Effector memory CD8-positive, alpha-beta T cell (primary cell): ENCODE measurements at regions not wholly inside any gene's neighbourhood (a gene's known extent, or its start where the extent isn't known, plus 50 kb on each side); places are given as distances from the start of the nearest gene placed in this dataset.

Source experiments
- ATAC-seq: fragments of 150-1000 bp; cut with Tn5 transposase; replicated peaks from 2 replicates; pipeline ENCODE4 v1.10.0; 2021; ENCODE audit warnings: mild to moderate bottlenecking, moderate library complexity
- DNase-seq, 3 experiments: peaks; one replicate each; pipeline ENCODE4 v3.0.0; 2021
- H3K27ac Mint-ChIP-seq, 2 donors: one replicate each; pipeline ENCODE4 v1.8.0; 2022; ENCODE audit warnings: mild to moderate bottlenecking in 2 of 2, mixed read lengths in 2 of 2, moderate library complexity in 2 of 2
- H3K27me3 Mint-ChIP-seq, 2 donors: one replicate each; pipeline ENCODE4 v1.8.0; 2022; ENCODE audit warnings: mixed read lengths in 2 of 2
- H3K36me3 Mint-ChIP-seq: one replicate; pipeline ENCODE4 v1.8.0; 2022; ENCODE audit warnings: mild to moderate bottlenecking, moderate library complexity, mixed read lengths; ENCODE audit not compliant: insufficient read depth
- H3K4me1 Mint-ChIP-seq, 2 donors: one replicate each; pipeline ENCODE4 v1.8.0; 2022; ENCODE audit warnings: low read depth in 2 of 2, mixed read lengths in 2 of 2
- H3K4me3 Mint-ChIP-seq, 2 donors: one replicate each; pipeline ENCODE4 v1.8.0; 2022; ENCODE audit warnings: mild to moderate bottlenecking in 2 of 2, mixed read lengths in 2 of 2, moderate library complexity in 2 of 2
- H3K9me3 Mint-ChIP-seq, 2 donors: one replicate each; pipeline ENCODE4 v1.8.0; 2022; ENCODE audit warnings: mixed read lengths in 2 of 2

- H3K27ac Mint-ChIP-seq: no peak overlapping the region
- no peaks in the 10 kb centered on the region for H3K27me3 Mint-ChIP-seq
- ATAC-seq: no peak
- H3K9me3 Mint-ChIP-seq: peaks cover 8 to 25% of the 10 kb centered on the region in 2 donors
- DNase-seq: no peak
- H3K4me1 Mint-ChIP-seq: no peaks in the 10 kb centered on the region
- no peaks in the 10 kb centered on the region for H3K36me3 Mint-ChIP-seq
- no peak overlapping the region for H3K4me3 Mint-ChIP-seq
These were observed 493.1 kb downstream of the ZNF608 start for GRCh38 chr5:124253203-124253810.

GRCh38 chr5:124252747-124253146 lies 493.7 kb downstream of the ZNF608 start:
- Mint-ChIP-seq H3K36me3 (no peaks in the 10 kb centered on the region), H3K27ac (no peak overlapping the region), H3K4me1 (no peaks in the 10 kb centered on the region), H3K27me3 (no peaks in the 10 kb centered on the region), H3K4me3 (no peak overlapping the region), H3K9me3 (peaks cover 7 to 19% of the 10 kb centered on the region in 2 donors)
- DNase-seq (no peak), ATAC-seq (no peak)

- H3K27me3 Mint-ChIP-seq: no peaks in the 10 kb centered on the region
- ATAC-seq: no peak
- H3K4me3 Mint-ChIP-seq: no peak overlapping the region
These were observed 494.2 kb downstream of the ZNF608 start for GRCh38 chr5:124252191-124252638.

GRCh38 chr5:124245276-124245675 lies 501.2 kb downstream of the ZNF608 start:
- ATAC-seq (no peak), DNase-seq (no peak)
- H3K27me3 Mint-ChIP-seq: no peaks in the 10 kb centered on the region
- no peak overlapping the region for H3K4me3 Mint-ChIP-seq
- no peak overlapping the region for H3K27ac Mint-ChIP-seq
- no peaks in the 10 kb centered on the region for H3K36me3 Mint-ChIP-seq
- no peaks in the 10 kb centered on the region for H3K4me1 Mint-ChIP-seq
- peaks cover 8 to 15% of the 10 kb centered on the region in 2 donors for H3K9me3 Mint-ChIP-seq

More at GRCh38 chr5:124252191-124252638, 494.2 kb downstream of the ZNF608 start:
- H3K4me1 Mint-ChIP-seq: no peaks in the 10 kb centered on the region
- H3K9me3 Mint-ChIP-seq: peaks cover 7 to 15% of the 10 kb centered on the region in 2 donors
- no peaks in the 10 kb centered on the region for H3K36me3 Mint-ChIP-seq
- no peak overlapping the region for H3K27ac Mint-ChIP-seq
- no peak for DNase-seq

- peaks cover 8 to 15% of the 10 kb centered on the region in 2 donors for H3K9me3 Mint-ChIP-seq
These were observed 505.7 kb downstream of the ZNF608 start for GRCh38 chr5:124240732-124241131.

GRCh38 chr5:124239572-124239971 lies 506.9 kb downstream of the ZNF608 start:
- H3K27me3 Mint-ChIP-seq: no peaks in the 10 kb centered on the region
- no peaks in the 10 kb centered on the region for H3K4me1 Mint-ChIP-seq
- no peak overlapping the region for H3K4me3 Mint-ChIP-seq
- ATAC-seq (no peak), DNase-seq (no peak)
- H3K27ac Mint-ChIP-seq: no peak overlapping the region
- no peaks in the 10 kb centered on the region for H3K36me3 Mint-ChIP-seq
- H3K9me3 Mint-ChIP-seq: peaks cover 8 to 13% of the 10 kb centered on the region in 2 donors

More at GRCh38 chr5:124240732-124241131, 505.7 kb downstream of the ZNF608 start:
- Mint-ChIP-seq H3K4me3 (no peak overlapping the region), H3K36me3 (no peaks in the 10 kb centered on the region), H3K27me3 (no peaks in the 10 kb centered on the region), H3K4me1 (no peaks in the 10 kb centered on the region), H3K27ac (no peak overlapping the region)
- no peak for DNase-seq
- ATAC-seq: no peak

- no peaks in the 10 kb centered on the region for H3K27me3 Mint-ChIP-seq
- H3K36me3 Mint-ChIP-seq: no peaks in the 10 kb centered on the region
- DNase-seq: no peak
- no peaks in the 10 kb centered on the region for H3K4me1 Mint-ChIP-seq
- ATAC-seq: no peak
- no peak overlapping the region for H3K4me3 Mint-ChIP-seq
- H3K27ac Mint-ChIP-seq: no peak overlapping the region
- H3K9me3 Mint-ChIP-seq: peaks cover 8 to 15% of the 10 kb centered on the region in 2 donors
These were observed 508.1 kb downstream of the ZNF608 start for GRCh38 chr5:124238350-124238749.

GRCh38 chr5:124237206-124237695 lies 509.2 kb downstream of the ZNF608 start:
- Mint-ChIP-seq H3K36me3 (peaks cover 2% of the 10 kb centered on the region), H3K4me1 (no peaks in the 10 kb centered on the region), H3K4me3 (no peak overlapping the region), H3K27ac (no peak overlapping the region), H3K27me3 (no peaks in the 10 kb centered on the region), H3K9me3 (peaks cover 8 to 12% of the 10 kb centered on the region in 2 donors)
- DNase-seq: no peak
- ATAC-seq: no peak

GRCh38 chr5:124236361-124237205 lies 509.9 kb downstream of the ZNF608 start:
- H3K4me3 Mint-ChIP-seq: no peak overlapping the region
- DNase-seq (no peak), ATAC-seq (no peak)
- no peaks in the 10 kb centered on the region for H3K27me3 Mint-ChIP-seq
- H3K36me3 Mint-ChIP-seq: peaks cover 4% of the 10 kb centered on the region
- H3K4me1 Mint-ChIP-seq: no peaks in the 10 kb centered on the region
- H3K27ac Mint-ChIP-seq: no peak overlapping the region
- peaks cover 1 to 8% of the 10 kb centered on the region in 2 donors for H3K9me3 Mint-ChIP-seq

GRCh38 chr5:124235576-124235975 lies 510.9 kb downstream of the ZNF608 start:
- no peak for DNase-seq
- no peak overlapping the region for H3K4me3 Mint-ChIP-seq
- peaks cover 4% of the 10 kb centered on the region for H3K36me3 Mint-ChIP-seq
- H3K4me1 Mint-ChIP-seq: no peaks in the 10 kb centered on the region
- H3K27me3 Mint-ChIP-seq: no peaks in the 10 kb centered on the region
- ATAC-seq: no peak
- H3K9me3 Mint-ChIP-seq: peaks cover 6 to 8% of the 10 kb centered on the region in 2 donors
- no peak overlapping the region for H3K27ac Mint-ChIP-seq

- H3K36me3 Mint-ChIP-seq: peaks cover 4% of the 10 kb centered on the region
- H3K27me3 Mint-ChIP-seq: no peaks in the 10 kb centered on the region
- DNase-seq (no peak), ATAC-seq (no peak)
- H3K9me3 Mint-ChIP-seq: peaks cover 10 to 11% of the 10 kb centered on the region in 2 donors
- no peak overlapping the region for H3K4me3 Mint-ChIP-seq
- H3K4me1 Mint-ChIP-seq: no peaks in the 10 kb centered on the region
- H3K27ac Mint-ChIP-seq: no peak overlapping the region
These were observed 511.5 kb downstream of the ZNF608 start for GRCh38 chr5:124234770-124235562.

- H3K9me3 Mint-ChIP-seq: peaks cover 11 to 18% of the 10 kb centered on the region in 2 donors
- H3K36me3 Mint-ChIP-seq: peaks cover 4% of the 10 kb centered on the region
- no peak overlapping the region for H3K27ac Mint-ChIP-seq
- H3K4me1 Mint-ChIP-seq: no peaks in the 10 kb centered on the region
- DNase-seq (no peak), ATAC-seq (no peak)
- no peaks in the 10 kb centered on the region for H3K27me3 Mint-ChIP-seq
- no peak overlapping the region for H3K4me3 Mint-ChIP-seq
These were observed 512.2 kb downstream of the ZNF608 start for GRCh38 chr5:124234022-124234769.

- ATAC-seq: no peak
- no peak for DNase-seq
- Mint-ChIP-seq H3K4me1 (no peaks in the 10 kb centered on the region), H3K27ac (no peak overlapping the region), H3K36me3 (peaks cover 4% of the 10 kb centered on the region), H3K27me3 (no peaks in the 10 kb centered on the region), H3K4me3 (no peak overlapping the region), H3K9me3 (peaks cover 12 to 18% of the 10 kb centered on the region in 2 donors)
These were observed 513.9 kb downstream of the ZNF608 start for GRCh38 chr5:124232515-124232914.
